ENCODE measurements at regions not wholly inside any gene's neighbourhood (a gene's known extent, or its start where the extent isn't known, plus 50 kb on each side); places are given as distances from the start of the nearest gene placed in this dataset.

- no peak overlapping the region for H3K4me3 ChIP-seq (replicated peaks in 1 of 3; ENCODE audit: insufficient read depth in 1 of 3, low read depth in 1 of 3, low read length in 3 of 3)
- CTCF ChIA-PET: interaction anchor here (0.5 kb wide), 1 partner anchor 39 kb away, joined by 3 read pairs; no protein-coding TSS in a partner anchor
- H3K36me3 ChIP-seq (ENCODE audit: control insufficient read depth in 2 of 2, extremely low read depth in 1 of 2, insufficient read depth in 2 of 2, low read length in 2 of 2): no peaks in the 10 kb centered on the region
- no peaks in the 10 kb centered on the region for H3K4me1 ChIP-seq (ENCODE audit: control insufficient read depth, extremely low read depth, insufficient read depth, low read length)
- H3K27me3 ChIP-seq (ENCODE audit: control insufficient read depth in 2 of 2, insufficient read depth in 2 of 2, low read length in 2 of 2): peaks cover 0 to 2% of the 10 kb centered on the region in 2 experiments
- TF ChIP-seq MAX (IDR thresholded peaks at IDR 0.05; ENCODE audit: insufficient read depth, insufficient read length) (no peak), MYC (IDR thresholded peaks at IDR 0.05; ENCODE audit: low read depth, low read length) (no peak), CTCF (IDR thresholded peaks at IDR 0.05; ENCODE audit: extremely low read depth in 1 of 2, insufficient read depth in 1 of 2, low read depth in 1 of 2, low read length in 2 of 2) (no peak), JUN (IDR thresholded peaks at IDR 0.05; ENCODE audit: borderline replicate concordance, insufficient read depth, insufficient read length, low read depth) (no peak), EZH2 (IDR thresholded peaks at IDR 0.05; ENCODE audit: borderline replicate concordance, low read depth, low read length, severe bottlenecking) (no peak), POLR2A (IDR thresholded peaks at IDR 0.05; ENCODE audit: low read depth, low read length) (no peak), POLR2AphosphoS5 (IDR thresholded peaks at IDR 0.05; ENCODE audit: insufficient read depth, low read depth, low read length) (no peak), GATA2 (IDR thresholded peaks at IDR 0.05; ENCODE audit: insufficient read depth, insufficient read length, low read depth, low read length) (no peak), FOS (IDR thresholded peaks at IDR 0.05; ENCODE audit: borderline replicate concordance, insufficient read depth, low read length) (no peak)
- BruUV-seq (replicated peaks): no TSS peak
- intact Hi-C loops (cut with micrococcal nuclease): no loop called here
- dilution Hi-C loops (cut with MboI; ENCODE audit: extremely low pct_ligation_motif_present, low sequenced_read_pairs): no loop called here
- H3K4me2 ChIP-seq (ENCODE audit: insufficient read depth, low read length): no peak overlapping the region
- no peaks in the 10 kb centered on the region for H3K79me2 ChIP-seq (ENCODE audit: control insufficient read depth, insufficient read depth, low read length)
- H3K9me3 ChIP-seq (replicated peaks; ENCODE audit: control insufficient read depth, insufficient read depth, low read length): no peaks in the 10 kb centered on the region
- H3K27ac ChIP-seq (ENCODE audit: insufficient read depth, low read depth, low read length): no peak overlapping the region
- POLR2A ChIA-PET: no interaction called here
- no peak overlapping the region for H2AFZ ChIP-seq (ENCODE audit: low read depth, low read length)
- DNase-seq (ENCODE audit: low read depth, low spot score) (no peak), FAIRE-seq (no peak)
- H3K9me1 ChIP-seq (replicated peaks; ENCODE audit: control insufficient read depth, extremely low read depth, insufficient read depth, low read length): no peaks in the 10 kb centered on the region
- H4K20me1 ChIP-seq (replicated peaks; ENCODE audit: control insufficient read depth, extremely low read depth, insufficient read depth, low read length): no peaks in the 10 kb centered on the region
- H3K9ac ChIP-seq (replicated peaks; ENCODE audit: extremely low read depth, insufficient read depth, low read length): no peak overlapping the region
Observed at GRCh38 chr20:40582531-40582930, 106.5 kb downstream of the MAFB start.
